Kidney capillary endothelial cell (primary cell): ENCODE measurements at regions not wholly inside any gene's neighbourhood (a gene's known extent, or its start where the extent isn't known, plus 50 kb on each side); places are given as distances from the start of the nearest gene placed in this dataset.
"Not testable (repeated sequence)": the region's sequence is repeated elsewhere in the genome, so short reads cannot be mapped to it uniquely, and the experiment has no call there.

Source experiments
- DNase-seq: peaks from one replicate; pipeline ENCODE4 v3.0.0-alpha.2; 2018; ENCODE audit warnings: low spot score

GRCh38 chr1:172918478-172918877, 132.3 kb downstream of the TNFSF18 start:
- no peak for DNase-seq

DNA sequence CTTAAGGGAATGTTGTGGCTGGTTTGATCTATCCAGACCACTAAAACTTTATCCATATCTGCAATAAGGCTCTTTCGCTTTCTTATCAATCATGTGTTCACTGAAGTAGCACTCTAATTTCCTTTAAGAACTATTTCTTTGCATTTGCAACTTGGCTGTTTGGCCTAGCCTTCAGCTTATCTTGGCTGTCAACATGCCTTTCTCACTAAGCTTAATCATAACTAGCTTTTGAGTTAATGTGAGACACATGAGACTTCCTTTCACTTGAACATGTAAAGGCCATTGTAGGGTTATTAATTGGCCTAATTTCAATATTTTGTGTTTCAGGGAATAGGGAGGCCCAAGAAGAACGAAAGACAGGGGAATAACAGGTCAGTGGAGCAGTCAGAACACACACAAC, 124.7 kb downstream of the TNFSF18 start:
- no peak for DNase-seq

- DNase-seq = no peak
Measured at GRCh38 chr1:172928412-172928811, 122.3 kb downstream of the TNFSF18 start.

- no peak for DNase-seq
Measured at GRCh38 chr1:172929006-172929405, 121.7 kb downstream of the TNFSF18 start.

- DNase-seq = no peak
Measured at GRCh38 chr1:172930142-172930541, 120.6 kb downstream of the TNFSF18 start.

DNA sequence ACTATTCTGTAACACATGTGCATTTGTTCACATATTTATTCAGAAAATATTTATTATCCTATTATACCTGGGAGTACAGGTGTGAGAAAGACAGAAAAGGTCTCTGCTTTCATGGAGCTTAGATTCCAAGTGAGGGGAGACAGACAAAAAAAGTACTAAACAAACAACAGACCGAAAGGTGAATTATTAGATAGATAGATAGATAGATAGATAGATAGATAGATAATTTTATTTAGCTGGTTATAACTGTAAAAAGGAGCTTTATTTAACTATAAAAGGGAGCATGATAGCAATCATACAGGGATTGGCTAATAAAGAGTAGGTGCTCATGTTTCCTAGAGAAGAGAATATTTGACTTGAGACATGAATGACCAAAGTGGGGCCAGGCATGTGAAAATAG, 119.4 kb downstream of the TNFSF18 start:
- no peak for DNase-seq

- no peak for DNase-seq
Measured at GRCh38 chr1:172931761-172932160, 119.0 kb downstream of the TNFSF18 start.

DNA sequence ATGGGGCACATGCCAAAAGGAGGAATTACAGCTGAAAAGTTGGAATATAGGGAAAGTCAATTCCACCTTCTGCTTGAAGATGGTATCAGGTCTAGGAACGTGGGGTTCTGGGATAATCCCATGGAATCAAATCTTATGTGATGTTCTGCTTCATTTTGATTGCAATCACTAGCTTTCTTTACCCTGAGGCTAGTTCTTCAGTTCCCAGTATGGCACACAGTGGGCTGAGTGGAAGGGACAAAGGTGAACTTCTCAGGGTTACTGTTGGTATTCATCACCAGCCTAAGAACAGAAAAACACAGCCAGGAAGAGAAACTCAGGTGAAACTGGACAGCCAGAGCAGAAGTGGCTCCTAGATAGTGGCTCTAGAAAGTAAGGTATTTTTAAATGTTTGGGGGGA, 117.8 kb downstream of the TNFSF18 start:
- DNase-seq = no peak

- DNase-seq = no peak
Measured at GRCh38 chr1:172934417-172934762, 116.4 kb downstream of the TNFSF18 start.

DNA sequence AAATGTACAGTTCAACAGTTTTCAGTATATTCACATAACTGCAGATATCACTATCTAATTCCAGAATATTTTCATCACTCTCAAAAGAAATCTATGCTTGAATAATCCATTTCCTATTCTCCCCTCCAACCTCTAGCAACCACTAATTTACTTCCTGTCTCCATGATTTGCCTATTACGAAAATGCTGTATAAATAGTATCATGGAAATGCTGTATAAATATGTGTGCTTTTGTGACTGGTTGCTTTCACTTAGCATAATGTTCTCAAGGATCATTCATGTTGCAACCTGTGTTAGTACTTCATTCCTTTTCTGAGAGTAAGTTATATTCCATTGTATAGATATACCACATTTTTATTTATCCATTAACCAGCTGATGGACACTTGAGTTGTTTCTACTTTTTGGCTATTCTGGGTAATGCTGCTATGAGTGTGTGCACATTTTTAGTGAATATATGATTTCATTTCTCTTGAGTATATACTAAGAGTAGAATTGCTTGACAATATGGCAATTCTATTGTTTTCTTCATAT, 115.6 kb downstream of the TNFSF18 start:
- DNase-seq = peak; percentile 41

DNA sequence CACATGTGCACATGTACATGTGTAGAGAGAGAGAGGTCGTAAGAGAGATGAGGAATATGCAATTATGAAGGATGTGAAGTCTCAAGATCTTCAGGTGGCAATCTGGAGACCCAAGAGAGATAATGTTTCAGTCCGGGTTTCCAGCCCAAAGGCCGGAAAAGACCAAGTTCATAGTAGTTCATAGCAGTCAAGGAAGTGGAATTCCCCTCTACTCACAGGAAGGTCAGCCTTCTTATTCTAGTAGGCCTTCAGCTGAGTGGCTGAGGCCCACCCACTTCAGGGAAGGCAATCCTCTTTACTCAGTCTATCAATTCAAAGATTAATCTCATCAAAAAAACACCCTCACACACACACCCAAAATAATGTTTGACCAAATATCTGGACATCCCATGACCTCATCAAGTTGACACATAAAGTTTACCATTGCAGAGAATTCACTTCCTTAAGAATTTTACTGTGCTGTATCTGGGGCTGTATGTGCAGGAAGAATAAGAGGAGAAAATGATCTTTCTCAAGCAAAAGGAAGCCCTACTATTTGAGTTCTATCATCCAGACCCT, 114.6 kb downstream of the TNFSF18 start:
- no peak for DNase-seq

- DNase-seq = no peak
Measured at GRCh38 chr1:172938681-172939080, 112.1 kb downstream of the TNFSF18 start.

DNA sequence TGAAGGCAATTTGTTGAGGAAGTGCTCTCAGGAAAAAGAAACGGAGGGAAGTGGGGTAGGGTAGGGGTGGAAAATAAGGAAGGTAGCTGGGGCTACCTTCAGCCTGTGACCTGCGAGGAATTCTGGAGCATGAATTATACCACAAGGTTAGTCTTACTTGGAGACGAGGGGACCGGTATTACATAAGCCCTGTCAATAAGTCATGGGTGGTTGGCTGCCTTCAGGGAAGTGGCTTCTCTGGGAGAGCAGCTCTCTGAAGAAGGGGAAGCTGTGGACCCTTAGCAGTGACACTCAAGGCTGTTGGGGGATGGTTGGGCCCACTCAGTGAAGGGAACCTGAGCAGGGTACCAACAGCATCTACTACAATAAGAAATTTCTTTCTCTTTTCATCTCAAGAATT, 111.3 kb downstream of the TNFSF18 start:
- no peak for DNase-seq

DNA sequence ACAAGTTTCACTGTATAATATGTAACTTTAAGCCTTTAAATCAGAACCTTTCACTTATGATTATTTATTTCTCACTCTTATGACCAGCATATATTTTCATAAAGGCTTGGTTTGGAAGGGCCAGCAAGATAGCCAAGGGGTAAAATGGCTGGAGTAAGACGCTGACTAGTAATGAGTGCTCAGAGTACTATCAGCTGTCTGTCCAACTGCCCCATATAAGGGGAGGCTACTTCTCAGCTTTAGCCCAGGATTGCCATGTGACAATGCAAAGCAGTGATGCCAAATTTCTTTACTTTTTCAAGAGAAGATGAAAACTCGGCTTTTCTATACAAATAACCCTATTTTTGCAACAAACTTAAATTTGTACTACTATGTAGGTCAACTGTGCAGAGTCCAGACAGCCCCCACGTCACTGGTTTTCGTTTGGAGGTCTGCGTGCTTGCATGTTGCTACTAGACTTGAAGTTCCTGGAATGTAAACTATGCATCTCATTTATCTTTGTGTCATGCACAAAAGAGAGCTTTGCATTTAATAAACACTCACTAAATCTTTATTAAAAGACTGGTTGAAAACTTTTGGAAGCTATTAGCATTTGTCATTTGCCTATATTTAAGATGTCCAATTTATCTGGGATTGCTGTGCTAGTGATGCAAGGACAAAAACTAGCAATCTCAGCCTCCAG, 110.4 kb downstream of the TNFSF18 start:
- no peak for DNase-seq

GRCh38 chr1:172941471-172941870, 109.3 kb downstream of the TNFSF18 start:
- DNase-seq = no peak

- no peak for DNase-seq
Measured at GRCh38 chr1:172941945-172942344, 108.8 kb downstream of the TNFSF18 start.

DNA sequence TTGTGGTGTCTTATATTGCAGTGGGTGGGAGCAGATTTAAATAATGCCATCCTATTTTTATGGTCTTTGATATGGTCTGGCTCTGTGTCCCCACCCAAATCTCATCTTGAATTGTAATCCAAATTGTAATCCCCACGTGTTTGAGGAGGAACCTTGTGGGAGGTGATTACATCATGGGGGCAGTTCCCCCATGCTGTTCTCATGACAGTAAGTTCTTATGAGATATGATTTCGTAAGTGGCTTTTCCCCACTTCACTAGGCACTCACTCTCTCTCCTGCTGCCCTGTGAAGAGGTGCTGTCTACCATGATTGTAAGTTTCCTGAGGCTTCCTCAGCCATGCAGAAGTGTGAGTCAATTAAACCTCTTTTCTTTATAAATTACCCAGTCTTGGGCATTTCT, 107.6 kb downstream of the TNFSF18 start:
- DNase-seq = not testable (repeated sequence)

DNA sequence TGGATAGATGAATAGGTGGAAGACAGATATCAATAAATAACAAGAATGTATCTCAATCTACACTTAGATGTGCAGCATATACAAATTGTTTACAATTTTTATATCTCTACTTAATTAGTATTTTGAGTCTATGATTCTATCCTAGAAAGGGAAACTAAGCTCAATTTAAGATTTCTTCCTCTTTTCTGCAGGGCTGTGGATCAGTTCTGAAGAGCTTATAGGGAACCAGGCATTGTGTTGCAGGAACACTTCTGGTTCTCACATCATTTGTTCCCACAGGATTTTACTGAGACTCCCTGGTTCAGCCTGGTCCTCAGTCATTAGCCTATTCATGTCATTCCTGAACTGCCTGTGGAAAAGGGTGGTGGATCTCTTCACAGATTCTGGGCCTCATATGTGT, 105.8 kb downstream of the TNFSF18 start:
- no peak for DNase-seq

DNA sequence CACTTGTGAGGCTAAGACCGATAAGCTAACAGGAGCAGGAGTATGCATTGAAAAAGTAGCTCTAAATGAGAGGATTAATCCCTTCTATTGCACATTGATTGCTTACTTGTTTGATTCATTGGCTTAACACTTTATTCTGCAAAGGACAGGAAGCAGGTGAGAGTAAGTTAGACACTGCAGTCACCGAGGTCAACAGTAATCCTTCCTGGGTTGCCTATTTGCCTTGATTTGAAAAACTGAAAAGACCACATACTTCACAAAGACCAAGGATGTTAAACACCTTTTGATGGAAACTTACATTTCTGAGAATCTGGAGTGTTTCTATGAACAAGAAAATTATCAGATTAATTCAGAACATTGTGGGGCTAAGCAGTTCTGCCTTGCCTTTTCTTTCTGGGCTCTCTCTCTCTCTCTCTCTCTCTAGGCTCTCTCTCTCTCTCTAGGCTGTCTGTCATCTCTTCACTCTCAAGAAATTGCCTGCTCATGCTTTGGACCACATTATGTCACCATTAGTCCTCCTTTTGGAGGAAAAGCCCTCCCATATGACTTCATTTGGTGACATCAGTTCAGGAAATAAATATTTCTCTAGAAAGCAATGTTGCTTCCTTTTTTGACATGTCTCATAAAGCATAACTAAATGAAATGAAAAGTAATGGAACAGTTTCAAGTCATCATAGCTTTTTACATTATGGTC, 103.8 kb downstream of the TNFSF18 start:
- peak; percentile 90 for DNase-seq

GRCh38 chr1:172948457-172948856, 102.3 kb downstream of the TNFSF18 start:
- DNase-seq = peak; percentile 92

GRCh38 chr1:172949096-172949495, 101.6 kb downstream of the TNFSF18 start:
- no peak for DNase-seq

- no peak for DNase-seq
Measured at GRCh38 chr1:172950528-172950927, 100.2 kb downstream of the TNFSF18 start.

DNA sequence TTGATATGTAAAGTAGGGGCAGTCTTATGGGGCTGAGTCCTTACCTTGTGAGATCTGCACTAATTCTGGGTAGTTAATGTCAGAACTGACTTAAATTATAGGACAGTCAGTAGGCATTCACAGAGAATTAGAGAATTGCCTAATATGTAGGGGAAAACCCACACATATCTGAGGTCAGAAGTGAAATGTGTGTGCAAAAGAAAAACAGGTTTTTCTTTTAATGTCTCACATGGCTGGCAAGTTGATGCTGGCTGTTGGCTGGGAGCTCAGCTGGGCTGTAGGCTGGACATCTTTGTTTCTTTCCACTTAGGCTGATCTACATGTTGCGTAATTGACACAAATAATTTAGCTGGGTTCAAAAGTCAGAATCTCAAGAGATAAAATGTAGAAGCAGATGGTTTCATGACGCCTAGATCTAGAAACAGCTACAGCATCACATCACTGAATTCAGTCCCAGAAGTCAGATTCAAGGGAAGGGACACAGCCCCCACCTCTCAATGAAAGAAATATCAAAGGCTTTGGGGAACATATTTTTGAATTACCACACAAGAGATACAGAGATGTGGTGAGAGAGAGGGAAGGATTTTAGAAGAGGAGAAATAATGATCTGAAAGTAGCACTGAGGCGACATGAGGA, 98.9 kb downstream of the TNFSF18 start:
- no peak for DNase-seq
